ENCODE measurements at regions not wholly inside any gene's neighbourhood (a gene's known extent, or its start where the extent isn't known, plus 50 kb on each side); places are given as distances from the start of the nearest gene placed in this dataset.
A peak's percentile ranks its signal among the peaks of the same experiment; 100 is the strongest.
"Not testable (repeated sequence)": the region's sequence is repeated elsewhere in the genome, so short reads cannot be mapped to it uniquely, and the experiment has no call there.

DNA sequence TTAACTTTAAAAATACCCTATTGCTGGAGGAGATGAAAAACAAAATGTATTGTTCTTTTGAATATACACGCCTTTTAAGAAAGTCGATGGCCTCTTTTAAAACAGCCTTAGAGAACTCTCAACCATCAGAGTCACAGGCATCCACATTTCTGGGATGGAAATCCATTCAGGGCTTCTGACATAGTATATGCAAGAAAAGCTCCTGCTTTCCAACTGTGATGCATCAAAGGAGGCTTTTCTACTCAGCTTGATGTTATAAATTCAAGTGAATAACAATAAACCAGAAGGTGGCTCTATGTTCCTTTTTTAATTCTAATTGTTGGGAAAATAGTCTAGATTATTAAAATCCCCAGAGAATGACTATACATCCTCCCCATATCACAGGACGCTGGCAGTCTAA lies 398.8 kb upstream of the CXADR start:
- no peak for FAIRE-seq
- intact Hi-C loops (cut with DNase I) = no loop called here

DNA sequence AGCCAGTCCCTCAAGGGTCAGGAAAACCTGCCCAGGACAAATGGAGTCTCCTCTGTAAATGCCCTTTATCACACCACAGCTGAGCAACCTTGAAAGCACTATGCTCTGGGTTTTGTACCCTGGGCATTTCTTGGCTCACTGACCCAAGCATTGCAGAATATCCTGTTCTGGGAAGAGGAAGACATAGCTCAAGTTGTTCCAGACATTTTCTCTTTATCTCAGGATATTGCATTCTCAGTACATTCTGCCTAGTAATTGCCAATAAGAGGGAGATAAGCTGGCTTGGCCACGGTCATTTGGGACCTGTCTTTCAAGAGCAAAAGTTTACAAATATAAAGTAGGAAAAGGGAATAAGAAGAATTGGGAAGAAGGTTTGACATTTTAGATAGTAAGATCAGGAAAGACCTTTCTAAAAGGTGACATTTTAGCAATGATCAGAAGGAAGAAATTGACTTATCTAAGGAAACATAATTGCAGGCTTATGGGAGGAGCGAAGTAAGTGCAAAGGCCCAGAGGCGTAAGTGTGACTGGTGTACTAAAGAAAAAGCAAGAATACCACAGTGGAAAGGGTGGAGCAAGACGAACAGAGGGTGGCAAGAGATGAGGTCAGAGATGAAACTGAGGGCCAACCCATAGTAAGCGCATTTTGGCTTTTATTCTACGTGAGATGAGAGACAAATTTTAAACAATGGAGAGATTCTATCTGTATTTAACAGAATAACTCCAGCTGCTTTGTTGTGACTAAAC lies 394.0 kb upstream of the CXADR start:
- Histone ChIP-seq H3K9me3 (ENCODE audit: control insufficient read depth in 2 of 3, insufficient read depth in 1 of 3, low read length in 3 of 3) (no peaks in the 10 kb centered on the region), H3K4me3 (ENCODE audit: low read length in 3 of 3) (no peak overlapping the region), H3K27me3 (ENCODE audit: control insufficient read depth, insufficient read depth, low read length) (no peaks in the 10 kb centered on the region), H3K27ac (ENCODE audit: low read depth in 2 of 2, low read length in 2 of 2) (no peak overlapping the region), H3K9ac (ENCODE audit: low read length in 3 of 3) (no peak overlapping the region), H3K4me1 (ENCODE audit: control insufficient read depth in 2 of 3, insufficient read depth in 2 of 3, low read depth in 1 of 3, low read length in 3 of 3) (no peaks in the 10 kb centered on the region), H3K36me3 (ENCODE audit: control insufficient read depth in 2 of 3, insufficient read depth in 3 of 3, low read length in 3 of 3) (no peaks in the 10 kb centered on the region)
- DNase-seq = peak in 1 of 5 donors; percentile 2
- TF ChIP-seq, protein P1, sequence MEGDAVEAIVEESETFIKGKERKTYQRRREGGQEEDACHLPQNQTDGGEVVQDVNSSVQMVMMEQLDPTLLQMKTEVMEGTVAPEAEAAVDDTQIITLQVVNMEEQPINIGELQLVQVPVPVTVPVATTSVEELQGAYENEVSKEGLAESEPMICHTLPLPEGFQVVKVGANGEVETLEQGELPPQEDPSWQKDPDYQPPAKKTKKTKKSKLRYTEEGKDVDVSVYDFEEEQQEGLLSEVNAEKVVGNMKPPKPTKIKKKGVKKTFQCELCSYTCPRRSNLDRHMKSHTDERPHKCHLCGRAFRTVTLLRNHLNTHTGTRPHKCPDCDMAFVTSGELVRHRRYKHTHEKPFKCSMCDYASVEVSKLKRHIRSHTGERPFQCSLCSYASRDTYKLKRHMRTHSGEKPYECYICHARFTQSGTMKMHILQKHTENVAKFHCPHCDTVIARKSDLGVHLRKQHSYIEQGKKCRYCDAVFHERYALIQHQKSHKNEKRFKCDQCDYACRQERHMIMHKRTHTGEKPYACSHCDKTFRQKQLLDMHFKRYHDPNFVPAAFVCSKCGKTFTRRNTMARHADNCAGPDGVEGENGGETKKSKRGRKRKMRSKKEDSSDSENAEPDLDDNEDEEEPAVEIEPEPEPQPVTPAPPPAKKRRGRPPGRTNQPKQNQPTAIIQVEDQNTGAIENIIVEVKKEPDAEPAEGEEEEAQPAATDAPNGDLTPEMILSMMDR (IDR thresholded peaks at IDR 0.05; ENCODE audit: borderline replicate concordance, extremely low read depth, insufficient read depth) = no peak
- FAIRE-seq = no peak
- intact Hi-C loops (cut with DNase I) = no loop called here

More for the DNA sequence above, 398.8 kb upstream of the CXADR start:
- no peaks in the 10 kb centered on the region for H3K36me3 ChIP-seq (ENCODE audit: control insufficient read depth in 2 of 3, insufficient read depth in 3 of 3, low read length in 3 of 3)
- H3K27me3 ChIP-seq (ENCODE audit: control insufficient read depth, insufficient read depth, low read length) = no peaks in the 10 kb centered on the region
- no peaks in the 10 kb centered on the region for H3K9me3 ChIP-seq (ENCODE audit: control insufficient read depth in 2 of 3, insufficient read depth in 1 of 3, low read length in 3 of 3)
- no peak overlapping the region for H3K4me3 ChIP-seq (ENCODE audit: low read length in 3 of 3)
- no peaks in the 10 kb centered on the region for H3K4me1 ChIP-seq (ENCODE audit: control insufficient read depth in 2 of 3, insufficient read depth in 2 of 3, low read depth in 1 of 3, low read length in 3 of 3)
- H3K27ac ChIP-seq (ENCODE audit: low read depth in 2 of 2, low read length in 2 of 2) = no peak overlapping the region
- no peak for DNase-seq
- H3K9ac ChIP-seq (ENCODE audit: low read length in 3 of 3) = no peak overlapping the region
- TF ChIP-seq, protein P1 (IDR thresholded peaks at IDR 0.05; ENCODE audit: borderline replicate concordance, extremely low read depth, insufficient read depth) = no peak

DNA sequence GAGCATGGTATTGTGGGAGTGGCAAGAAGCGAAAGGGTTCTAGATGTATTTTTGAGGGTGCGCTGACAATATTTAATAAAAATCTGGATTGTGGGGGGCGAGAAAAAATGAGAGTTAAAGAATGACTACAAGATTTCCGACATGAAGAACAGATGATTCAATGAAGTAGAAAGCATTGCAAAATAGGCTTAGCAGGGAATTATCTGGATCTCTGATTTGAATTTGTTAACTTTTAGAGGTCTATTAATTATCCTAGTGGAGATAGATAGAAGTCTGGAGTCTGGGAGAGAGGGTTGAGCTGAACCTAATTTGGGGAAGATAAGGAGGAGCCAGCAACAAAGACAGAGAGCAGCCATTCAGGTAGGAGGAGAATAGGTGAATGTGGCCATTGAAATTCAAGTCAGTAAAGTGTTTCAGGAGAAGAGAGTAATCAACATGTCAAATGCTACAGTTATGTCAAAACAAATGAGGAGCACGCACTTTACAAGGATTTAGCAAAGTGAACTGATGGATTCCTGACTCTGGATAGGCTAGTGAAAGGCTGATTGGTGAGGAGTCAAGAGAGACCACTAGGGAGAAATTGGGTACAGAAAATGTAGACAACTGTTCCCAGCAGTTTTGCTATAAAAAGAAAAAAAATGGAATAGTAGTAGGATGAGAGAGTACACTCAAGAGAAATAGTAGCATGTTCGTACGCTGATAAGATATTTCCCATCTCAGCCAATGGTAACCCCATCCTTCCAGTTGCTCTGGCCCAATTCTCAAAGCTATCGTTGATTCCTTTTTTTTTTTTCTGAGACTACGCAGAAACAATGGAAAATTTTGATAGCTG lies 393.2 kb upstream of the CXADR start:
- no peak for DNase-seq
- no peaks in the 10 kb centered on the region for H3K9me3 ChIP-seq (ENCODE audit: control insufficient read depth in 2 of 3, insufficient read depth in 1 of 3, low read length in 3 of 3)
- FAIRE-seq = no peak
- intact Hi-C loops (cut with DNase I) = no loop called here
- no peaks in the 10 kb centered on the region for H3K36me3 ChIP-seq (ENCODE audit: control insufficient read depth in 2 of 3, insufficient read depth in 3 of 3, low read length in 3 of 3)
- H3K4me3 ChIP-seq (ENCODE audit: low read length in 3 of 3) = no peak overlapping the region
- TF ChIP-seq, protein P1 (IDR thresholded peaks at IDR 0.05; ENCODE audit: borderline replicate concordance, extremely low read depth, insufficient read depth) = no peak
- H3K4me1 ChIP-seq (ENCODE audit: control insufficient read depth in 2 of 3, insufficient read depth in 2 of 3, low read depth in 1 of 3, low read length in 3 of 3) = no peaks in the 10 kb centered on the region
- no peak overlapping the region for H3K27ac ChIP-seq (ENCODE audit: low read depth in 2 of 2, low read length in 2 of 2)
- no peaks in the 10 kb centered on the region for H3K27me3 ChIP-seq (ENCODE audit: control insufficient read depth, insufficient read depth, low read length)
- H3K9ac ChIP-seq (ENCODE audit: low read length in 3 of 3) = no peak overlapping the region

DNA sequence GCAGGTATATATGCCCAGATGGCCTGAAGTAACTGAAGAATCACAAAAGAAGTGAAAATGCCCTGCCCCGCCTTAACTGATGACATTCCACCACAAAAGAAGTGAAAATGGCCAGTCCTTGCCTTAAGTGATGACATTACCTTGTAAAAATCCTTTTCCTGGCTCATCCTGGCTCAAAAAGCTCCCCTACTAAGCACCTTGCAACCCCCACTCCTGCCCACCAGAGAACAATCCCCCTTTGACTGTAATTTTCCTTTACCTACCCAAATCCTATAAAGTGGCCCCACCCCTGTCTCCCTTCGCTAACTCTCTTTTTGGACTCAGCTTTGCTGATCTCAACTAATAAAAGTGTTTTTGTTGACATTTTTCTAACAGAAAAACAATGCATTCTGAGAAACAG lies 385.4 kb upstream of the CXADR start:
- H3K9me3 ChIP-seq (ENCODE audit: control insufficient read depth in 2 of 3, insufficient read depth in 1 of 3, low read length in 3 of 3); H3K9ac ChIP-seq (ENCODE audit: low read length in 3 of 3); H3K27ac ChIP-seq (ENCODE audit: low read depth in 2 of 2, low read length in 2 of 2); DNase-seq; H3K4me3 ChIP-seq (ENCODE audit: low read length in 3 of 3); H3K36me3 ChIP-seq (ENCODE audit: control insufficient read depth in 2 of 3, insufficient read depth in 3 of 3, low read length in 3 of 3); FAIRE-seq; H3K27me3 ChIP-seq (ENCODE audit: control insufficient read depth, insufficient read depth, low read length); intact Hi-C loops (cut with DNase I); H3K4me1 ChIP-seq (ENCODE audit: control insufficient read depth in 2 of 3, insufficient read depth in 2 of 3, low read depth in 1 of 3, low read length in 3 of 3): not testable (repeated sequence)
